Esophagus muscularis mucosa (tissue), 4 donors: ENCODE measurements at regions not wholly inside any gene's neighbourhood (a gene's known extent, or its start where the extent isn't known, plus 50 kb on each side); places are given as distances from the start of the nearest gene placed in this dataset.

Experiments
- EP300 ChIP-seq: sonication (generic); formaldehyde crosslinking; IDR thresholded peaks from one replicate; pipeline ENCODE4 v1.6.1; 2017; ENCODE audit warnings: antibody characterized with exemption
- POLR2AphosphoS5 ChIP-seq, 2 donors: sonication (generic); formaldehyde crosslinking; IDR thresholded peaks; one replicate each; pipeline ENCODE4 v1.6.1; 2017; ENCODE audit warnings: antibody characterized with exemption in 2 of 2
- TF ChIP-seq, protein P1 (sequence below), 3 experiments: fragments of 200-600 bp in 2 of 3; fragments of 450-650 bp in 1 of 3; sonication (generic) in 2 of 3; IDR thresholded peaks; one replicate each; pipeline ENCODE4 v1.5.1; 2017 to 2019; ENCODE audit warnings: antibody characterized with exemption in 3 of 3, mild to moderate bottlenecking in 2 of 3, moderate library complexity in 1 of 3

DNA sequence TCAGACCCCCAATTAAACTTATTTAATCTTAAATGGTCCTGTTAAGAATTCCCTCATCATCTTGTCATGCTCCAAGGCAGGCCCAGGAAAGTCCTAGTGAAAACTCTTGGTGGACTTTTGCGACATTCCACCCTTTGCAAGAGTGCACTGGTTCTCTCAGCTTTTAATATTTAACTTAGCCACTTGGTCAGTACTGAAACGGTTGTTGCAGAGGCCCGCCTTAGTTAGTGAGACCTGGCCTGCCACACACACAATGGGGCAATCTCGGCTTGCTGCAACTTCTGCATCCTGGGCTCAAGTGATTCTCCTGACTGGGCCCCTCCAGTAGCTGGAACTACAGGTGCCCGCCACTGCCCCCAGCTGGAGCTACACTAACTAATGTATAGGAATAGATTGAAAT, 1366.0 kb downstream of the UQCRFS1 start:
- TF ChIP-seq, protein P1, sequence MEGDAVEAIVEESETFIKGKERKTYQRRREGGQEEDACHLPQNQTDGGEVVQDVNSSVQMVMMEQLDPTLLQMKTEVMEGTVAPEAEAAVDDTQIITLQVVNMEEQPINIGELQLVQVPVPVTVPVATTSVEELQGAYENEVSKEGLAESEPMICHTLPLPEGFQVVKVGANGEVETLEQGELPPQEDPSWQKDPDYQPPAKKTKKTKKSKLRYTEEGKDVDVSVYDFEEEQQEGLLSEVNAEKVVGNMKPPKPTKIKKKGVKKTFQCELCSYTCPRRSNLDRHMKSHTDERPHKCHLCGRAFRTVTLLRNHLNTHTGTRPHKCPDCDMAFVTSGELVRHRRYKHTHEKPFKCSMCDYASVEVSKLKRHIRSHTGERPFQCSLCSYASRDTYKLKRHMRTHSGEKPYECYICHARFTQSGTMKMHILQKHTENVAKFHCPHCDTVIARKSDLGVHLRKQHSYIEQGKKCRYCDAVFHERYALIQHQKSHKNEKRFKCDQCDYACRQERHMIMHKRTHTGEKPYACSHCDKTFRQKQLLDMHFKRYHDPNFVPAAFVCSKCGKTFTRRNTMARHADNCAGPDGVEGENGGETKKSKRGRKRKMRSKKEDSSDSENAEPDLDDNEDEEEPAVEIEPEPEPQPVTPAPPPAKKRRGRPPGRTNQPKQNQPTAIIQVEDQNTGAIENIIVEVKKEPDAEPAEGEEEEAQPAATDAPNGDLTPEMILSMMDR (IDR thresholded peaks at IDR 0.05), result no peak
- TF ChIP-seq POLR2AphosphoS5 (IDR thresholded peaks at IDR 0.05) (no peak), EP300 (no peak)
